Panc1 (cell line): ENCODE measurements at regions not wholly inside any gene's neighbourhood (a gene's known extent, or its start where the extent isn't known, plus 50 kb on each side); places are given as distances from the start of the nearest gene placed in this dataset.

Experiments used
- ATAC-seq: fragments of 200-7000 bp; cut with Tn5 transposase; 2 replicates; pipeline ENCODE4 v1.9.1; 2020; ENCODE audit warnings: mild to moderate bottlenecking, moderate library complexity
- BruUV-seq: library from RNA; stranded (reverse); fragments of 400-500 nt; replicated peaks from 2 replicates; lab custom pipeline; 2021; lab: Mats Ljungman, UMichigan
- CTCF ChIA-PET: fragments of 300-600 bp; sonication (Branson Sonifier 250); formaldehyde crosslinking; loops from one replicate; lab custom pipeline; 2022; ENCODE audit warnings: antibody characterized with exemption; lab: Charles Lee
- POLR2A ChIA-PET: fragments of 300-600 bp; sonication (Branson Sonifier 250); formaldehyde crosslinking; loops from one replicate; lab custom pipeline; 2022; ENCODE audit warnings: antibody characterized with exemption; lab: Charles Lee
- DNase-seq: peaks from one replicate; pipeline ENCODE4 v3.0.0-alpha.2; 2010; ENCODE audit warnings: low read depth, low spot score
- H3K27ac ChIP-seq: 2 replicates; pipeline ENCODE4 v1.5.1; 2011; ENCODE audit warnings: mild to moderate bottlenecking, low read length, inconsistent platforms
- H3K27me3 ChIP-seq: fragments of 200-500 bp; sonication (Bioruptor generic); 2 replicates; pipeline ENCODE4 v1.6.0; 2014; ENCODE audit warnings: low read length, inconsistent platforms; ENCODE audit not compliant: control insufficient read depth, insufficient read depth
- H3K36me3 ChIP-seq: fragments of 200-500 bp; sonication (Bioruptor generic); 2 replicates; pipeline ENCODE4 v1.5.1; 2014; ENCODE audit warnings: inconsistent platforms, mild to moderate bottlenecking, low read length, moderate library complexity; ENCODE audit not compliant: control insufficient read depth, insufficient read depth
- H3K4me1 ChIP-seq: 2 replicates; pipeline ENCODE4 v1.5.1; 2011; ENCODE audit warnings: inconsistent platforms, mild to moderate bottlenecking, low read length, moderate library complexity; ENCODE audit not compliant: control insufficient read depth, insufficient read depth
- H3K4me3 ChIP-seq, 2 experiments: 2 replicates each; pipeline ENCODE4 v1.5.1; 2011 to 2012; ENCODE audit warnings: low read depth in 2 of 2, low read length in 2 of 2, mild to moderate bottlenecking in 2 of 2, inconsistent platforms in 1 of 2, moderate library complexity in 1 of 2
- H3K9me3 ChIP-seq: fragments of 200-500 bp; sonication (Bioruptor generic); 2 replicates; pipeline ENCODE4 v1.5.1; 2014; ENCODE audit warnings: low read depth, mild to moderate bottlenecking, inconsistent platforms, low read length, moderate library complexity; ENCODE audit not compliant: control insufficient read depth, insufficient read depth
- POLR2AphosphoS5 ChIP-seq: IDR thresholded peaks from 2 replicates; pipeline ENCODE4 v1.6.1; 2012; ENCODE audit warnings: mild to moderate bottlenecking, low read depth, low read length, moderate library complexity
- SIN3A ChIP-seq: IDR thresholded peaks from 2 replicates; pipeline ENCODE4 v1.6.1; 2012; ENCODE audit warnings: low read depth, mild to moderate bottlenecking, low read length, moderate library complexity, borderline replicate concordance; ENCODE audit not compliant: insufficient read depth
- TCF7L2 ChIP-seq: IDR thresholded peaks from 2 replicates; pipeline ENCODE4 v1.6.1; 2011; ENCODE audit warnings: mild to moderate bottlenecking, low read depth, low read length, inconsistent platforms
- in situ Hi-C: cut with HindIII; loops from 2 replicates; pipeline ENCODE4 v1.10.0; 2016; ENCODE audit warnings: low sequenced_read_pairs, low pct_unique_long_range_greater_than_20kb
- intact Hi-C: fragments of 100-400 bp; cut with micrococcal nuclease; formaldehyde crosslinking; loops from one replicate; pipeline ENCODE4 v1.10.0; 2022; ENCODE audit not compliant: unreplicated experiment
- TF ChIP-seq, protein P1 (sequence below), 2 experiments: IDR thresholded peaks; 2 replicates each; pipeline ENCODE4 v1.6.1; 2011 to 2012; ENCODE audit warnings: low read depth in 2 of 2, control low read depth in 1 of 2, low read length in 1 of 2, mild to moderate bottlenecking in 1 of 2, moderate library complexity in 1 of 2; ENCODE audit not compliant: insufficient read depth in 1 of 2
- TF ChIP-seq, protein P2 (sequence below): fragments of 450-650 bp; IDR thresholded peaks from 2 replicates; pipeline ENCODE4 v1.5.1; 2017; ENCODE audit warnings: mild to moderate bottlenecking

GRCh38 chr5:20649966-20650365, 662.0 kb upstream of the CDH18 start:
- no peak for DNase-seq
- ChIA-PET CTCF (no interaction called here), POLR2A (no interaction called here)
- no peak for TF ChIP-seq TCF7L2
- TF ChIP-seq, protein P1, sequence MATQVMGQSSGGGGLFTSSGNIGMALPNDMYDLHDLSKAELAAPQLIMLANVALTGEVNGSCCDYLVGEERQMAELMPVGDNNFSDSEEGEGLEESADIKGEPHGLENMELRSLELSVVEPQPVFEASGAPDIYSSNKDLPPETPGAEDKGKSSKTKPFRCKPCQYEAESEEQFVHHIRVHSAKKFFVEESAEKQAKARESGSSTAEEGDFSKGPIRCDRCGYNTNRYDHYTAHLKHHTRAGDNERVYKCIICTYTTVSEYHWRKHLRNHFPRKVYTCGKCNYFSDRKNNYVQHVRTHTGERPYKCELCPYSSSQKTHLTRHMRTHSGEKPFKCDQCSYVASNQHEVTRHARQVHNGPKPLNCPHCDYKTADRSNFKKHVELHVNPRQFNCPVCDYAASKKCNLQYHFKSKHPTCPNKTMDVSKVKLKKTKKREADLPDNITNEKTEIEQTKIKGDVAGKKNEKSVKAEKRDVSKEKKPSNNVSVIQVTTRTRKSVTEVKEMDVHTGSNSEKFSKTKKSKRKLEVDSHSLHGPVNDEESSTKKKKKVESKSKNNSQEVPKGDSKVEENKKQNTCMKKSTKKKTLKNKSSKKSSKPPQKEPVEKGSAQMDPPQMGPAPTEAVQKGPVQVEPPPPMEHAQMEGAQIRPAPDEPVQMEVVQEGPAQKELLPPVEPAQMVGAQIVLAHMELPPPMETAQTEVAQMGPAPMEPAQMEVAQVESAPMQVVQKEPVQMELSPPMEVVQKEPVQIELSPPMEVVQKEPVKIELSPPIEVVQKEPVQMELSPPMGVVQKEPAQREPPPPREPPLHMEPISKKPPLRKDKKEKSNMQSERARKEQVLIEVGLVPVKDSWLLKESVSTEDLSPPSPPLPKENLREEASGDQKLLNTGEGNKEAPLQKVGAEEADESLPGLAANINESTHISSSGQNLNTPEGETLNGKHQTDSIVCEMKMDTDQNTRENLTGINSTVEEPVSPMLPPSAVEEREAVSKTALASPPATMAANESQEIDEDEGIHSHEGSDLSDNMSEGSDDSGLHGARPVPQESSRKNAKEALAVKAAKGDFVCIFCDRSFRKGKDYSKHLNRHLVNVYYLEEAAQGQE (IDR thresholded peaks at IDR 0.05; ENCODE audit: insufficient read depth in 1 of 2, low read depth in 2 of 2, low read length in 1 of 2): no peak
- no peak for TF ChIP-seq POLR2AphosphoS5
- TF ChIP-seq SIN3A: no peak
- TF ChIP-seq, protein P2, sequence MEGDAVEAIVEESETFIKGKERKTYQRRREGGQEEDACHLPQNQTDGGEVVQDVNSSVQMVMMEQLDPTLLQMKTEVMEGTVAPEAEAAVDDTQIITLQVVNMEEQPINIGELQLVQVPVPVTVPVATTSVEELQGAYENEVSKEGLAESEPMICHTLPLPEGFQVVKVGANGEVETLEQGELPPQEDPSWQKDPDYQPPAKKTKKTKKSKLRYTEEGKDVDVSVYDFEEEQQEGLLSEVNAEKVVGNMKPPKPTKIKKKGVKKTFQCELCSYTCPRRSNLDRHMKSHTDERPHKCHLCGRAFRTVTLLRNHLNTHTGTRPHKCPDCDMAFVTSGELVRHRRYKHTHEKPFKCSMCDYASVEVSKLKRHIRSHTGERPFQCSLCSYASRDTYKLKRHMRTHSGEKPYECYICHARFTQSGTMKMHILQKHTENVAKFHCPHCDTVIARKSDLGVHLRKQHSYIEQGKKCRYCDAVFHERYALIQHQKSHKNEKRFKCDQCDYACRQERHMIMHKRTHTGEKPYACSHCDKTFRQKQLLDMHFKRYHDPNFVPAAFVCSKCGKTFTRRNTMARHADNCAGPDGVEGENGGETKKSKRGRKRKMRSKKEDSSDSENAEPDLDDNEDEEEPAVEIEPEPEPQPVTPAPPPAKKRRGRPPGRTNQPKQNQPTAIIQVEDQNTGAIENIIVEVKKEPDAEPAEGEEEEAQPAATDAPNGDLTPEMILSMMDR: no peak
- Histone ChIP-seq H3K27ac (no peak overlapping the region), H3K4me3 (no peak overlapping the region), H3K4me1 (no peaks in the 10 kb centered on the region), H3K36me3 (no peaks in the 10 kb centered on the region), H3K27me3 (no peaks in the 10 kb centered on the region), H3K9me3 (no peaks in the 10 kb centered on the region)
- no peak for ATAC-seq
- no TSS peak for BruUV-seq
- in situ Hi-C loops: no loop called here
- intact Hi-C loops: no loop called here

DNA sequence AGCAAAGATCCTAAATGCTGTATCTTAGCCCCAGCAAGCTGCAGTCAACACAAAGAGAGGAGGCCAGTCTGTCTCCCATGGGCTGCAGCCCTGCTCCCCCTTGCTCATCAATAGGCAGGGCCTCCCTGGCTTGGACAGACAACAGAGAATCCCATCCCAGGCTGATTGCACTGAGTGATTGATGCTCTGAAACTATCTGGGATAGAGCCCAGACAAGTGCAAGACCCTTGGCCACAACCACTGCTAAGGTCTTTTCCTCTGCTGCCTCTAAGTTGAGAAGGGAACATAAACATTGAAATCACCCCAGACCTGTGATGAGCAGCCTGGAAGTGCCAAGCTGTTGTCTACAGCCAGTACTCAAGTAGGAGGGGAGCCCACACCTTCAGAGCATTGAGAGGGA, 661.0 kb upstream of the CDH18 start:
- no peaks in the 10 kb centered on the region for H3K9me3 ChIP-seq
- TF ChIP-seq POLR2AphosphoS5 (no peak), SIN3A (no peak), TCF7L2 (no peak)
- TF ChIP-seq, protein P1 (IDR thresholded peaks at IDR 0.05; ENCODE audit: insufficient read depth in 1 of 2, low read depth in 2 of 2, low read length in 1 of 2): no peak
- TF ChIP-seq, protein P2: no peak
- in situ Hi-C loops: no loop called here
- no peak overlapping the region for H3K27ac ChIP-seq
- no peaks in the 10 kb centered on the region for H3K4me1 ChIP-seq
- CTCF ChIA-PET: interaction anchor here (0.6 kb wide), 1 partner anchor 810 kb away, joined by 4 read pairs; no protein-coding TSS in a partner anchor
- intact Hi-C loops: no loop called here
- H3K27me3 ChIP-seq: no peaks in the 10 kb centered on the region
- ATAC-seq (no peak), DNase-seq (no peak)
- H3K36me3 ChIP-seq: no peaks in the 10 kb centered on the region
- POLR2A ChIA-PET: no interaction called here
- H3K4me3 ChIP-seq: no peak overlapping the region
- BruUV-seq: no TSS peak
